Astrocyte (in vitro differentiated cells and primary cell): ENCODE measurements at regions not wholly inside any gene's neighbourhood (a gene's known extent, or its start where the extent isn't known, plus 50 kb on each side); places are given as distances from the start of the nearest gene placed in this dataset.

Source experiments
- DNase-seq: peaks from one replicate; pipeline ENCODE4 v3.0.0-alpha.2; 2010; ENCODE audit warnings: low read depth
- FAIRE-seq: peaks from 2 replicates; lab custom pipeline; 2011; peaks lifted over from hg19 to GRCh38; lab: Jason Lieb, UNC
- H2AFZ ChIP-seq: 2 replicates; pipeline ENCODE4 v1.6.0; 2012; ENCODE audit warnings: low read depth, low read length, inconsistent platforms
- H3K27ac ChIP-seq: 2 replicates; pipeline ENCODE4 v1.5.1; 2011; ENCODE audit warnings: low read depth, low read length, inconsistent platforms
- H3K27me3 ChIP-seq: 2 replicates; pipeline ENCODE4 v1.6.0; 2011; ENCODE audit warnings: low read length, inconsistent platforms; ENCODE audit not compliant: insufficient read depth
- H3K36me3 ChIP-seq: 2 replicates; pipeline ENCODE4 v1.5.1; 2011; ENCODE audit warnings: low read length, inconsistent platforms; ENCODE audit not compliant: insufficient read depth
- H3K4me1 ChIP-seq: 2 replicates; pipeline ENCODE4 v1.5.1; 2011; ENCODE audit warnings: low read length, inconsistent platforms; ENCODE audit not compliant: insufficient read depth
- H3K4me2 ChIP-seq: 2 replicates; pipeline ENCODE4 v1.6.0; 2012; ENCODE audit warnings: low read length, inconsistent platforms
- H3K4me3 ChIP-seq: 2 replicates; pipeline ENCODE4 v1.5.1; 2011; ENCODE audit warnings: low read depth, mild to moderate bottlenecking, low read length, inconsistent platforms; ENCODE audit not compliant: insufficient read depth
- H3K79me2 ChIP-seq: 2 replicates; pipeline ENCODE4 v1.6.0; 2012; ENCODE audit warnings: mild to moderate bottlenecking, low read length, inconsistent platforms; ENCODE audit not compliant: insufficient read depth
- H3K9ac ChIP-seq: 2 replicates; pipeline ENCODE4 v1.6.0; 2012; ENCODE audit warnings: mild to moderate bottlenecking, low read length, inconsistent platforms
- H3K9me3 ChIP-seq: 2 replicates; pipeline ENCODE4 v1.5.1; 2012; ENCODE audit warnings: low read depth, mild to moderate bottlenecking, low read length, inconsistent platforms; ENCODE audit not compliant: insufficient read depth
- H4K20me1 ChIP-seq: 2 replicates; pipeline ENCODE4 v1.6.0; 2012; ENCODE audit warnings: low read length, inconsistent platforms; ENCODE audit not compliant: insufficient read depth
- H3K27ac Mint-ChIP-seq: one replicate; pipeline ENCODE4 v1.8.0; 2021; ENCODE audit warnings: mild to moderate bottlenecking, mixed read lengths; ENCODE audit not compliant: unreplicated experiment
- H3K27me3 Mint-ChIP-seq: one replicate; pipeline ENCODE4 v1.8.0; 2021; ENCODE audit warnings: low read depth, mixed read lengths; ENCODE audit not compliant: unreplicated experiment
- H3K36me3 Mint-ChIP-seq: one replicate; pipeline ENCODE4 v1.8.0; 2021; ENCODE audit warnings: low read depth, mixed read lengths; ENCODE audit not compliant: unreplicated experiment
- H3K4me1 Mint-ChIP-seq: one replicate; pipeline ENCODE4 v1.8.0; 2021; ENCODE audit warnings: low read depth, mixed read lengths; ENCODE audit not compliant: unreplicated experiment
- H3K4me3 Mint-ChIP-seq: one replicate; pipeline ENCODE4 v1.8.0; 2021; ENCODE audit warnings: mild to moderate bottlenecking, moderate library complexity, mixed read lengths; ENCODE audit not compliant: unreplicated experiment
- H3K9me3 Mint-ChIP-seq: one replicate; pipeline ENCODE4 v1.8.0; 2021; ENCODE audit warnings: mild to moderate bottlenecking, mixed read lengths; ENCODE audit not compliant: unreplicated experiment
- CTCF ChIP-seq: IDR thresholded peaks from 2 replicates; pipeline ENCODE4 v1.5.1; 2011; ENCODE audit warnings: low read depth, mild to moderate bottlenecking, inconsistent platforms, low read length, moderate library complexity; ENCODE audit not compliant: insufficient read depth
- EZH2 ChIP-seq: IDR thresholded peaks from 2 replicates; pipeline ENCODE4 v1.6.1; 2012; ENCODE audit warnings: mild to moderate bottlenecking, low read length, inconsistent platforms; ENCODE audit not compliant: insufficient read depth

GRCh38 chr1:229107972-229108371 is 162.9 kb upstream of the RAB4A start:
- FAIRE-seq (no peak), DNase-seq (no peak)
- Mint-ChIP-seq H3K4me3 (no peak overlapping the region), H3K9me3 (peaks cover 4% of the 10 kb centered on the region), H3K4me1 (no peaks in the 10 kb centered on the region), H3K27me3 (peaks cover 47% of the 10 kb centered on the region), H3K27ac (no peak overlapping the region), H3K36me3 (no peaks in the 10 kb centered on the region)
- Histone ChIP-seq H3K9me3 (no peaks in the 10 kb centered on the region), H3K27ac (no peak overlapping the region), H3K79me2 (no peaks in the 10 kb centered on the region), H3K4me3 (no peak overlapping the region), H3K9ac (no peak overlapping the region), H3K36me3 (no peaks in the 10 kb centered on the region), H3K27me3 (peaks cover 16% of the 10 kb centered on the region), H3K4me1 (no peaks in the 10 kb centered on the region), H3K4me2 (no peak overlapping the region), H4K20me1 (no peaks in the 10 kb centered on the region), H2AFZ (no peak overlapping the region)
- TF ChIP-seq EZH2 (no peak), CTCF (no peak)

GRCh38 chr1:229108598-229109201 is 162.2 kb upstream of the RAB4A start:
- Histone ChIP-seq H3K27me3 (peaks cover 16% of the 10 kb centered on the region), H3K79me2 (no peaks in the 10 kb centered on the region), H4K20me1 (no peaks in the 10 kb centered on the region), H3K9me3 (no peaks in the 10 kb centered on the region), H3K4me2 (no peak overlapping the region), H3K9ac (no peak overlapping the region), H3K27ac (no peak overlapping the region), H3K36me3 (no peaks in the 10 kb centered on the region), H3K4me1 (no peaks in the 10 kb centered on the region), H3K4me3 (no peak overlapping the region), H2AFZ (no peak overlapping the region)
- H3K27ac Mint-ChIP-seq, result no peak overlapping the region
- H3K4me3 Mint-ChIP-seq, result no peak overlapping the region
- FAIRE-seq (no peak), DNase-seq (no peak)
- H3K36me3 Mint-ChIP-seq, result no peaks in the 10 kb centered on the region
- no peak for TF ChIP-seq CTCF
- TF ChIP-seq EZH2, result no peak
- H3K27me3 Mint-ChIP-seq, result peaks cover 47% of the 10 kb centered on the region
- H3K9me3 Mint-ChIP-seq, result peaks cover 4% of the 10 kb centered on the region
- H3K4me1 Mint-ChIP-seq, result no peaks in the 10 kb centered on the region

GRCh38 chr1:229109320-229109761 is 161.6 kb upstream of the RAB4A start:
- H2AFZ ChIP-seq, result no peak overlapping the region
- DNase-seq (no peak), FAIRE-seq (no peak)
- Mint-ChIP-seq H3K36me3 (no peaks in the 10 kb centered on the region), H3K9me3 (peaks cover 6% of the 10 kb centered on the region), H3K4me1 (peaks cover 4% of the 10 kb centered on the region), H3K27ac (no peak overlapping the region), H3K27me3 (peaks cover 47% of the 10 kb centered on the region), H3K4me3 (no peak overlapping the region)
- no peak overlapping the region for H3K9ac ChIP-seq
- H3K4me3 ChIP-seq, result no peak overlapping the region
- H3K27me3 ChIP-seq, result peaks cover 16% of the 10 kb centered on the region
- no peak overlapping the region for H3K4me2 ChIP-seq
- no peaks in the 10 kb centered on the region for H3K36me3 ChIP-seq
- no peaks in the 10 kb centered on the region for H4K20me1 ChIP-seq
- H3K79me2 ChIP-seq, result no peaks in the 10 kb centered on the region
- no peaks in the 10 kb centered on the region for H3K4me1 ChIP-seq
- no peaks in the 10 kb centered on the region for H3K9me3 ChIP-seq
- no peak overlapping the region for H3K27ac ChIP-seq
- TF ChIP-seq EZH2, result no peak
